ENCODE measurements at regions not wholly inside any gene's neighbourhood (a gene's known extent, or its start where the extent isn't known, plus 50 kb on each side); places are given as distances from the start of the nearest gene placed in this dataset.

DNA sequence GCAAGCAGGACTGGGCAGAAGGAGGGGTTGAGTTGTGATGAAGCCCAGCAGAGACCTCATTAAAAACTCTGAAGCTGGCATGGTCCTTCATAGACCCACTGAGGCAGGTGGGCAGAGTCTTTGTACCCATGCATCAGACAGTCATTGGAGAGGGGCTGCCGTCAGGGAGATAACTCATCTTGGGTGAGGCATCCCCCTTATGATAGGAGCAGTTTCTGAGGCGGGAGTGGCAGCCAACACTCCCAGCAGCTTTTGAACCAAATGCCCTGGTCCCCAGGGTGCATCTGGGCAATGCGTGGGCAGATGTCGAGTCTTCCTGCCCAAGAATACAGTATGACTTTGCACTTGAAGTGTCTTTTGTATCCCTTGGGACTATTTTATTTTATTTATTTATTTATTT is 68.1 kb downstream of the HTR5A start:
- DNase-seq, result no peak

DNA sequence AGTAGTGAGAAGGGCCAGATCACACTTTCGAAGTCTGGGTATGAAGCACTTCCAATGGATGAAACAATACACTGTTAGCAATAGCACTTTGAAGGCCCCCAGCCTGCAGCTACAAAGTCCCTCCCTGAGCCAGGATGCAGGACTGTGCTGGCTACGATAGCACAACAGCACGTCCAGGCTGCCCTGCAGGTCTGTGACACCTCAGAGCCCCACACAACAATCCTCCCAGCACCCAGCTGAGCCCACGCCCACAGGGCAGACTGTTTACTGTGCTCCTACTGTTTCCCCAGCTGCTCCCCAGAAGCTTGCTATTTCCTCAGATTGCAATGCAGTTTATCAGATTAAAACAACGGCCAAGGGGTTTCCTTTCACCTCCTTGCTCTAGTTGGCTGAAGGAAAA is 71.4 kb downstream of the HTR5A start:
- no peak for DNase-seq

DNA sequence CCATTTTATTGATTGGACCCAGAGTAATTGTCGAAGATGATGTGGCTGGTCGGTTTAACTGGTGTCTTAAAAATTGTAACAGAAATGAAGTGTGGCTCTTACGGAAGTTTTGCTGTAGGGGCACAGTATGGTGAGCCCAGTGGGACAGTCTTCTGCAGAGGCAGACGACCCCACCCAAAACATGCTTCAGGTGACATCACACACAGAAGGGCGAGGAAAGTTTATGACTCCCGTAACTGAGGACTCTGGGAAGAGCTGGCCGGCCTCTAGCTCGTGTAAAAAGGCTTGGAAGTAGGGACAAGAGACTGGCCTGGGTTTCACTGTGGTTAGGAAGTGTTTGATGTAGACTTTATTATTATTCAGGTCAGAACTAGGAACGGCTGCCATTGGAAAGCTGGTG is 73.3 kb downstream of the HTR5A start:
- no peak for DNase-seq

DNA sequence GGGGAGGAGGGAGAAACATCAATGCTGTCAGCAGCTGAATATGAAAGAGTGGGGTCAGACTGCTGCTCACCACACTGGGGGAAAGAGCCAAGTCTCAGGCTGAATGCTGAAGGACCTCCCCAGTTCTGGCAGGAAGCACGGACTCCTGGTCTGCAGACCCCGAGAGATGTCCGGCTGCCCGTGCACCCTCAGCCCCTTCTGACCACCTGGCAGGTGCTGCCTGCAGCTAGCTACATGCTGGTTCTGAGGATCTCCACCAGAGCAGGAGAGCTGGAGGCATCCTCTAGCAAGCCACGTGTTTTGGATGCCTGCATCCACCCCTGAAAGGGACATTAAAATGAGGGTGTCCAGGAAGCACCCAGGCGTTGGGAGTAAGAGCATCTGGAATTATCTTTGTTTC is 74.2 kb downstream of the HTR5A start:
- DNase-seq, result no peak

DNA sequence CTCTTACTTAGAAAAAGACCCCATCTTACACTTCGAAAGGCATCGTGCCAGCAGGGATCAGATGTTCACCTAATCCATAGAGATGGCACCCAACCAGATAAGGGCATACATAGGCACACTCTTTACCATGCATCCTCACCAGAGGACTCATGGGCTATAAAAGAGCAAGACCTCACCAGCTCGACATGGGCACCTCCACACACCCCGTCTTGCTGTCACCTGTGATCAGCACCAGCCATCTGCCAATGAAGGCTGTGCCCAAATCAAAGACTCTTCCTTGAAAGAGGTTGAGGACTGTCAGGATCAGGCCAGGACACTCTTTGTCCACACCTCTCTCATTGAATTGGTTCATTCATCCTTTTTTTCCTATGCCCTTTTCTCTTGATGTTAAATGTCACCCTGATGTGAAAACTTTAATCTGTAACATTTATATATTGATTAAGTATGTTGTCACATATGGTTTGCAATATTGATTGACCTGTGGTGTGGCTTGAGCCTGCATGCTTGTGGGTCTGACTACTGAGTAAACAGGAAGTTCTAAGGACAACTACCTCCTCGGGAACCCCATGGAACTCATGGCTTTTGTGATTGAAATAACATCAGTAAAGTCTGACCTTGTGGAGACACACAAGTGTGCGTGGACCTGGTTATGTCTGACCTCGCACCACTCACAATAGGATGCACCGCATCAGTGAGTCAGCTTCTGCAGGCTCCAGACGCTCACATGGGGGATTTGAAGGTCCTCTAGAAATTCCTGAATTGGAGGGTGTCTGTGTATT is 75.5 kb downstream of the HTR5A start:
- no peak for DNase-seq

DNA sequence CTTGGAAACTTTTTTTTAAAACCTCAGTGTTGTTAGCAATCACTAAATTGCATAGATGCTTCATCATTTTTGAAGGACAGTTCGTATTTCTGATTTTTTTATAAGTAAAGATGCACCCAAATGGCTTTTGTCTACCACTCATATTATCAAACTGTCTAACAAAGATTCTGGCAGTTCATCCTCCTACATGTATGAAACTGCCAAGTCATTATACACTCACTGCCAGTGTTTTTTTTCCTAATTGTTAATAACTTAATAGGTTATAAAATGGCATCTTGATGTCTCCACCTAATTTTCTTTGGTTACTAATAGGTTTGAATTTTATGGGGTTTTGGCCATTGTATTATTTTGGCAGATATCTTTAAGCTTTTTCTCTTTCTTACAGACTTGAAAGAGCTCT is 77.0 kb downstream of the HTR5A start:
- no peak for DNase-seq

DNA sequence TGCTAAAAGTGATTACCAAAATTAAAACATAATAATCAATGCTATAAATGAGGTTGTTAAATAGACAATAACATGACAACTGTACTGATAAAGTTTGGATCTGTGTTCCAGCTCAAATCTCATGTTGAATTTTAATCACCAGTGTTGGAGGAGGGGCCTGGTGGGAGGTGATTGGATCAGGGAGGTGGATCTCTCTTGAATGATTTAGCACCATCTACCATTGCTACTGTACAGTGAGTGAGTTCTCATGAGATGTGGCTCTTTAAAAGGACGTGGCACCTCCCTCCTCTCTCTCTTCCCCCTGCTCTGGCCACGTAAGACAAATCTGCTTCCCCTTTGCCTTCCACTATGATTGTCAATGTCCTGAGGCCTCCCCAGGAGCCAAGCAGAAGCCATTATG is 77.5 kb downstream of the HTR5A start:
- DNase-seq, result no peak

DNA sequence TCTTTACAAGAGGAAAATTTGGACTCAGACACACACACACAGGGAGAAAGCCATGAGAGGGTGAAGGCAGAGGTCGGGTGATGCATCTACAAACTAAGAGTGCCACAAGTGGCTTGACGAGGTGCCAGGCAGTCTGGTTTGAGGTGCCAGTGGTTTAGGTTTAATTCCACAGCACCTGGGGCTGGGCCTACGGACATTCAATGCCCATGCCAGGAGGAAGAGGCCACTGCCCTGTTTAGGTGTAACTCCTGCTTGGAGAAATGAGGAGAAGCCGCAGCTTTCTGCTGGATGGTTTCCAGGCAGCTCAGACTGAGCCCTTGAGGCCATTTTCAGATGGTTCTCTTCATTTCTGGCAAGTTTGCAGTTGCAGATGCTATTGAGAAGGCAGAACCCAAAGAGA is 83.6 kb downstream of the HTR5A start:
- DNase-seq, result no peak

DNA sequence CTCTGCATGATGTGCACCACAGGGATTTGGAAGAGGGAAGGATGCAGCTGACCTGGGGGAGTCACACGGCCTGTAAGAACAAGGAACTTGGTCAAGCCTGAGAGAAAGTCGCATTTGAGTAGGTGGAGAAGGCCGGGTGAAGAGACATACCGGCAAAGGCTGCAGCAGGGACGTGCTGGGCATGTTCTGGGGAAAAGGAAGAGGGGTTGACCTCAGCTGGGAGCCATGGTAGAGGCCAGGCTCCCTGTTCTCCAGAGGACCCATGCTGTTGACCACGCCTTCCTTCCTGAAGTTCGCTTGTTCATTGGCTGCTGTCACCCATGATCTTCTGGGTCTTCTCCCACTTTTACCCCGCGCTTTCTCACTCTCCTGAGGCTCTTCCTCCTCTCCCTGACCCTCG is 84.5 kb downstream of the HTR5A start:
- no peak for DNase-seq

DNA sequence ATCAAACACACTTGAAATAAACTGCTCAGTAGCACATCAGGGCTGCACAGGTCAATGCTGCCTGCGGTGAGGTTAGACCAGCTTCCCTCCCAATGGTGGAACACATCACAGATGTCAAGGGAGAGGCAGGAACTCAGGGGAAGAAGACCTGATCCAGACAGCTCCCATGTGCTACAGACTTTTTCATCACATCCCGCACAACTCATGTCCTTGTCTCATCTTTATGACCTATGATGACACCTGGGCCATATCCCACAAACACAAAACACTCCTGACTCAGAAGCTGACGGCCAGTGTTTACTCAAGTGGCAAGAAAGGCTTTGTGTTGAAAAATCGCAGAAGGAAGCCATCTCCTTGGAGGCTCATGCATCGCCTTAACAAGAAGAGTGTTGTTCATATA is 91.6 kb downstream of the HTR5A start:
- DNase-seq, result no peak

DNA sequence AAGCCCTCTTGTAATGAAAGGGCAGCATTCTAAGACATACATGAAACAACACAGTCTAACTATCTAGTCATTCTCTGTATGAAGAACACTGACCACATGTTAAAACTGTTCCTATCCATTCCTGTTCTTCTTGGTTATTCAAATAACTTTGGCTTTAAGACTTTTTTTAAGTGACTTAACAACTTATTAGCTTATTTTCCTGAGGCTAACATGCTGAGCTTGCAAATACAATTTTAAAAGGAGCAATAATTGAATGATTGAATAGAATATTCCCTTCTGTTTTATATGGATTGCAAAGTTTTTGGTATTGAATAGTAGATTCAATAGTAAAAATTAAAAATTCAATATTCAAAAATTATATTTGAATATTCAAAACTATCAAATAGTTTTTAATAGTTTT is 92.3 kb downstream of the HTR5A start:
- no peak for DNase-seq

DNA sequence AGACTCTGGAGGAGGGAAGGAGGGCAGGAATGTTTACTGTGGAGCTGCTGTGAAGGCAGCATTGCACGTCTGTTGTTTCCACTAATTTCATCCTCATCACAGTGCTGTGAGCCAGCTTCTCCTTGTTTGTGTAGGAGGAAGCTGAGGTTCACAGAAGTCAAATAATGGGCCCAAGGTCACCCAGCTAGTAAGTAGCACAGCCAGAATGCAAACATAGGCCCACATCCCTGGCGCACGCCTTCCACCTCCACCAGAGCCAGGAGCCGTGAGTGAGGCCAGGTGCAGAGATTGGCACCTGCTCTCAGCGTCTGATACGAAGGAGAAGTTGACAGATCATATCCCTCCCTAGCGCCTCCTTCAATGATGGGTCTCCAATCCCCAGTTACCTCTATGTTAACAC is 93.6 kb downstream of the HTR5A start:
- no peak for DNase-seq

DNA sequence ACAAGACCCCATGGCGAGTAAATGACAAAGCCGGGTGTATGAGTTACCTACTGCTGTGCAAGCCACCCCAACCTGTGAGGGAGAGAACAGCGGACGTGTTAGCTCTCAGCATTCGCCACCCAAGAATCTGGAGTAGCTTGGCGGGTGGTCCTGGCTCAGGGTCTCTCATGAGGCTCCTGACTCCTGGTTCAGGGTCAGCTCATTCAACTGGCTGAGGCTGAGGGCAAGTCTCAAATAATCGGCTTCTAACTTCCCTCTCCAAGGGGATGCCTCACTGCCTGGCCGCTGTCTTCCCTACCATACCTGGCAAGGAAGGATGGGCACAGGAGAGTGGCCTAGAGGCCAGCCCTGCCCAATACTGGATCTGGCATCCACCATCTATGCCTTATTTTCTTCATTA is 94.2 kb downstream of the HTR5A start:
- DNase-seq, result no peak

DNA sequence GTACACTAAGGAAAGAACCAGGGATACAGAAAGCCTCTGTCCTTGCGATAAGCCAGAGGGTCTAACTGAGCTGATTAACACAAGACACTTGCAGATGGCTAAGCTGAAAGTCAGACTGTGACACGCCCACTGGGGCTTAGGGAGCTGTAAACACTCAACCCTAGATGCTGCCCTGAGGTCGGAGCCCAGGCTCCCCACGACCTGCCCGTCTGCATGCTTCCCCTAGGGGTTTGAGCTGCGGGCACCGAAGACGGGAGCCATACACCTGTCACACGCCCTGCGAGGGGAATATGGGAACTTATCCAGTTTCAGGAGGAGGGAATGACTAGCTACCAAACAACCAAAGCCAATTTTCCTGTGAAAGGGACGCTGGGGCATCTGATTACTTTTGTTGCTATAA is 96.0 kb downstream of the HTR5A start:
- no peak for DNase-seq

DNA sequence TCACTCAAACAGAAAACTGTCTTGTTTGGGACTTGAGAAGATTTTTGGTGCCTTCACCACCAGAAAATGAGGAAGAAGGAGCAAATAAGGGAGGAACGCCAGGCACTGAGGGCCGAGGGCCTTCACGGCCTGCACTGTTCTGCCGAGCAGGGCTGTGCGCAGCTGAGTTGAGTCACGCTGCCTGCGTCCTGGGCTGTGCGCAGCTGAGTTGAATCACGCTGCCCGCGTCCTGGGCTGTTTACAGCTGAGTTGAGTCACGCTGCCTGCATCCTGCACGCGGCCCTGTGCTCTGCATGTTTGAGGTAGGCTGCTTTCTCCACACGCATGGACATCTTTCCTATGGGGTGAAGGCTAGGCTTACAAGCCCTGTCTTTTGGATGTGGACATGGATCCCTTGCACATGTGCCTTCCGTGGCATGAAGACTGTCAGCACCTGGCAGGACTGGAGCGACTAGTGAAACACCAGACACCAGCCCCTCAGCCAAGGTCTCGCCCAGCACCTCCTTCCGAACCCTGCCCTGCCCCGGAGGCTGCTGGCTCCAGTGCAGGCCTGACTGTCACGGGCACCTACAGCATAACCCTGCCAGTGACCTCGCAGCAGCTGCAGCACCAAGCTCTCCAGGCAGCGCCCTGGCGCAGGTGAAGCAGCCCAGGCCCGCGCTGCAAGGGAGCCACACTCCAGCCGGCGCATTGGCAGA is 96.7 kb downstream of the HTR5A start:
- no peak for DNase-seq

DNA sequence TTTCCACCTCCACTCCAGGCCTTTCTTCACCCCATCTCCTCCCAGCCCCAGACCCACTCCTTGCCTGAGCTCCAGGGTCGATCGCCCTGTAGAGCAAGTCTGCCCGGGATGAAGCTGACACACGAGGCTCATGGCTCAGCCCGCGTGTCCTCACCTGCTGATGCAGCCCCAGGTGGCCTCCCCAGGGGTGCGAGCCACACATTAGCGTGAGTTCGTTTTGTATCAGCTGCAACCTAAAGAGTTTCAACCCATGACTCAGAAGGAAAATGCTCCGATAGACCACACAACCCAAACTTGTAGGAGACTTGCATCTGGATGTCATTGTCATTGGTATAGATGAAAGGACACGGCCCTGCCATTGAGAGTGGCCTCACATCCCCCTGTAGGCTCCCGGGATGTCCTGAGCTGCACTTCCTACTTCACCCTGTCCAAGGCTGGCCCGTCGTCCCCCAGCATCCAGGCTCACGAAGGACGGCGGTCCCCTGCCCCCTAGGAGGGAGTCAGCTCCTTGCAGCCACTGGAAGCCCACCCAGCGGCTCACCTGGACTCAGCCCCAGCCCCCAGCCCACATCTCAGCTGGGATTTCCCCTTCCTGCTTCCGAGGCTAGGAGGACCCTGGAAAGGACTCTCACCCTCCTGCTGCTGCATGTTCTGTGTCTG is 97.7 kb downstream of the HTR5A start:
- DNase-seq, result no peak

DNA sequence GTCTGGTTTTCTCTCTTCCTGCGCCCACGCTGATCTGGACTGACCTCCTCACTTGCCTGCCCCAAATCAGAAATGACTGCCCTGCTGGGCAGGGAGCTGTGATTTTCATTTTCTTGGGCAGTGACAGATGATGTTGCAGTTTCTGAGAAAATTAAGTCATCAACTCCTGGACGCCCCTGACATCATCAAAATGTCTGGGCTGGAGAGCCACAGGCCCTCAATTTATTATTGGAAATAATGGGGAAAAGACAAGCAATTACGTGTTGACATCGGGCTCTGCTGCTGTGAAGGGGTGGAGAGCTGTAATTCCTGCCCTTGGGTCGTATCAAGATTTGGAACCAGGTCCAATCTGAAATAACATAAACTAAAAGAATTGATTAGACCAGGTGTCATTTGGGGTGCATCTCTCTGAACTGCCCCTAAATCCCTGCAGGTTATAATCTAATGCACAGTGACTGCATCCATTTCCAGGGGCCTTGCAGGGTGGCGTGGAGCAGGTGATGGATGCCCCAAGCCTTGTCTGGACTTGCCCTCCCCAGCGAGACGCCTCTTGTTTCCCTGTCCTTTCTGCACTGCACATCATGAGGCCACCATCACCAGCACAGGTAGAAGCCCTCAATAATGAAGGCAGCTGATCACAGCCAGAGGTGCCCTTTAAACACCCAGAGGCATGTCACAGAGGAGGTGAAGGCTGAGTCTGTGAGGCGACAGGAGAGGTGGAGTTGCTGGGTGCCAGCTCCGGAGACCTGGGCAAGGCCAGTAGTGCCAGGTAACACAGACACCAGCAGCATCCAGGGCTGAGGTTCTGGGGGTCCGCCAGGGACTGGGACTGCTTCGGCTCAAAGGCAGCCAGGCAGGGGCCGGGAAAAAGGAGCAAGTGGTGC is 98.7 kb downstream of the HTR5A start:
- DNase-seq, result no peak

DNA sequence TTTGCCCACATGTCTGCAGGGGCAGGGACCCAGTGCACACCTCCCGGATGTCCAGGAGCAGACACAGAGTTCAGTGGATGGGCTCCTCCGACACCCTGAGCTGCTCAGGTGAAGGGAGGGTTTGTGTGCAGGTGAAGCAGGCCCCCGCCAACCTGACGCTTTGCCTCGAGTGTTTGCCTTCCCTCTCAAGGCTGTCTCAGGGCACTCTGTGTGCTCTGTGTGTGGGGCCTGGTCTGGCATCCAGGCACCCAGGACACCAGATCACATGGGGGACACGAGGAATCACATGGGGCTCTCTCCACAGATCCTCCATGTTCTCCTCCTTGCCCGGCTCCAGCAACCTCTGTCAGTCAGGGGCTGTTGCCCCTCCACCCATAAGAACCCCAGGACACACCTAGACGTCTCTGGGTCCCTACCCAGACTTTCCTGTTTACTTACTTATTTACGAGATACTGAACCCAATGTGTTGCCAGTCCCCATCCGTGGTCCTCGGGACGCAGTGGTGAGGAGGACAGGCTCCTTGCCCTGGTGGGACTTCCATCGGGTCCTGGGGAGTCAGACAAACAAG is 99.5 kb downstream of the HTR5A start:
- DNase-seq, result no peak

DNA sequence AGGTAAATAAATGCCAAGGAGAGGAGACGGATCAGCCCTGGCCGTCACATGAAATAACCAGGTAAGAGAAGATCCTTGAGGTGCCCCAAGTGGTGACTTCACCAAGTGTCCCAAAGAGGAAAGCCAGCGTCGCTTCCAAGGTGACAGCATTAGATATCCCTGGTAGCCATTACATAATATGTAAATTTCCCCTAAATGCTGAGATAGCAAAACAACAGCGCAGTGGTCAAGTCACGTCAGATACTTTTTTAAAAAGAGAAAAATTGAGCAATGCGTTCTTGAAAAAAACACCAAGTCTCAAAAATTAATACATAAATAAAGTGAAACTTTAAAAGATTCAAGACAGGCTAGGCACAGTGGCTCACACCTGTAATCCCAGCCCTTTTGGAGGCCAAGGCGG is 100.2 kb downstream of the HTR5A start:
- no peak for DNase-seq

DNA sequence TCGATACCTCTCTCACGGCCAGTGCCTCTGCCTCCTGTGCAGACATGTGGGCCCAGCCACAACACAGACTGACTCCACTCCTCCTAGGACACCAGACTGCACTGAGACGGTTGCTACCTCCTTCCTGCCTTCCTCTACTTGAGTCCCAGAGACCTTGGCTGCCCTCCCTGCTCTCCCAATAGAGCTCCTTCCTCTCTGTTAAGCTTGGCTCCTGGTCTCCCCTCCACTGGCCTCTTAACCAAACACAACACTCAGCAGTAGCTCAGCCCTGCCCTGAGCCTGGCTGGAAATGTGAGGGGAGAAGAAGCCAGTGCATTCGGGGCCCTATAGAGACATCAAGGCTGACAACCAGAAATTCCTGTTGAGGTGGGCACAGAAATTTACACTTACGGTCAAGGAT is 102.0 kb downstream of the HTR5A start:
- DNase-seq, result no peak

DNA sequence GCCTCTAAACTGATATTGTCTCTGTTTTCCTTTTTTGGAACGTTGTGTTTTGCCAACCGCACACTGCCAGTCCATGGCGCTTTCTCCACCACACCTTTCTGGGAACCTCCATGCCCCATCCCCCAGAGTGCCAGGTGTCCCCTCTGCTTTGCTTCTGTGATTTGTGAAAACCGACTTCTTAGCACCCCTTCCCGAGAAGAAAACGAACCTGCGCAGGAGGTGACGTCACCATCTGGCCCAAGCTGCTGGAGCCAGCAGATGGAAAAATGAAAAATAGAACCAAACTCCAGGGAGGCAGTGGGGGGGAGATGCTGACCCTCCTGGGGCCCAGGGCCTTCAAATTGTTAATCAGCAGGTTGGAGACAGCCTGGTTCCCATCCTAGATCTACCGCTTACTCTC is 103.8 kb downstream of the HTR5A start:
- DNase-seq, result no peak

DNA sequence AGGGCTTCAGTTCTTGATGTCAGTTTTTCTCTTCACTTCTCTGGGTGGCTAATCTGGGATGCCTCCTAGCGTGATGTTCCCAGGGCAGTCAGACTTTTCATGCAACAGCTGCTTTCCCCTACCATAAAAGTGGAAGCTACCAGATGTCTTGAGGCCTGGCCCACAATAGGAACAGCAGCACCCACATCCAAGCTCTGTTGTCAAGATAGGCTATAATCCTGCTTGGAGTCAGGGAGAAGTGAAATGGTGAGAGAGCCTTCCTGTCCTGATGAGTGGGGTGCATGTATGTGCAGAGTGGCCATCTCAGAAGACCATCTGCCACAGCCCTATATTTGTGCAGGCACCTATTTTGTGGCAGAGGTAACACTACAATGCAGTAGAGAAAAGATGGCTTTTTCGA is 108.0 kb downstream of the HTR5A start:
- no peak for DNase-seq

DNA sequence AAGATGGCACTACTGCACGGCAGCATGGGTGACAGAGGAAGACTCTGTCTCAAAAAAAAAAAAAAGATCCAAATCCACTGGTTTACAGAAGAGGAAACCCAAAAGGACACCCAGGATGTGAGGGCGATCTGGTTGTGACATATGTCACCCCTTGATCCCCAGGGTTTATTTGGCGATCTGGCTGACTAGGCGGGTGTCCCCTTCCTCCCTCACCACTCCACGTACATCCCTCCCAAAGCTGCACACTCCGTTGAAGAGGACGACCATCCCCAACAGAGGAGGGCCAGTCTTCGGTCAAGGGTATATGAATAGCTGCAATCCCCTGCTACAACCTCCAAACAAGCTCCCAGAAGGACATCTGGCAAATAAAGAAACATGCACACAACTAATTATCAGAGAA is 111.6 kb downstream of the HTR5A start:
- no peak for DNase-seq
